ENCODE measurements at regions not wholly inside any gene's neighbourhood (a gene's known extent, or its start where the extent isn't known, plus 50 kb on each side); places are given as distances from the start of the nearest gene placed in this dataset.
"Not testable (repeated sequence)": the region's sequence is repeated elsewhere in the genome, so short reads cannot be mapped to it uniquely, and the experiment has no call there.

- Histone ChIP-seq H3K36me3 (ENCODE audit: control insufficient read depth in 2 of 2, insufficient read depth in 2 of 2, low read length in 2 of 2) (no peaks in the 10 kb centered on the region), H3K27me3 (ENCODE audit: control insufficient read depth in 1 of 2, insufficient read depth in 2 of 2, low read length in 2 of 2) (peaks cover 4 to 5% of the 10 kb centered on the region in 2 donors), H3K9me3 (ENCODE audit: control insufficient read depth in 2 of 2, low read length in 2 of 2) (no peaks in the 10 kb centered on the region), H3K4me3 (ENCODE audit: low read length in 2 of 2) (no peak overlapping the region), H3K4me1 (ENCODE audit: control insufficient read depth, insufficient read depth, low read length) (no peaks in the 10 kb centered on the region), H3K27ac (ENCODE audit: low read length) (no peak overlapping the region), H3K9ac (ENCODE audit: low read length in 2 of 2) (no peak overlapping the region)
These were observed 569.8 kb upstream of the B3GAT1 start for GRCh38 chr11:134981835-134982234.

- Histone ChIP-seq H3K27me3 (ENCODE audit: control insufficient read depth in 1 of 2, insufficient read depth in 2 of 2, low read length in 2 of 2) (peaks cover 2 to 5% of the 10 kb centered on the region in 2 donors), H3K27ac (ENCODE audit: low read length) (no peak overlapping the region), H3K4me1 (ENCODE audit: control insufficient read depth, insufficient read depth, low read length) (no peaks in the 10 kb centered on the region), H3K9me3 (ENCODE audit: control insufficient read depth in 2 of 2, low read length in 2 of 2) (no peaks in the 10 kb centered on the region), H3K4me3 (ENCODE audit: low read length in 2 of 2) (no peak overlapping the region), H3K9ac (ENCODE audit: low read length in 2 of 2) (no peak overlapping the region), H3K36me3 (ENCODE audit: control insufficient read depth in 2 of 2, insufficient read depth in 2 of 2, low read length in 2 of 2) (no peaks in the 10 kb centered on the region)
These were observed 569.0 kb upstream of the B3GAT1 start for GRCh38 chr11:134980819-134981710.

GRCh38 chr11:134979089-134979457 is 567.0 kb upstream of the B3GAT1 start:
- not testable (repeated sequence) for H3K36me3 ChIP-seq (ENCODE audit: control insufficient read depth in 2 of 2, insufficient read depth in 2 of 2, low read length in 2 of 2); H3K27ac ChIP-seq (ENCODE audit: low read length); H3K27me3 ChIP-seq (ENCODE audit: control insufficient read depth in 1 of 2, insufficient read depth in 2 of 2, low read length in 2 of 2); H3K4me3 ChIP-seq (ENCODE audit: low read length in 2 of 2); H3K9me3 ChIP-seq (ENCODE audit: control insufficient read depth in 2 of 2, low read length in 2 of 2); H3K9ac ChIP-seq (ENCODE audit: low read length in 2 of 2); H3K4me1 ChIP-seq (ENCODE audit: control insufficient read depth, insufficient read depth, low read length)

- no peaks in the 10 kb centered on the region for H3K4me1 ChIP-seq (ENCODE audit: control insufficient read depth, insufficient read depth, low read length)
- peaks cover 0 to 4% of the 10 kb centered on the region in 2 donors for H3K27me3 ChIP-seq (ENCODE audit: control insufficient read depth in 1 of 2, insufficient read depth in 2 of 2, low read length in 2 of 2)
- no peak overlapping the region for H3K9ac ChIP-seq (ENCODE audit: low read length in 2 of 2)
- no peak overlapping the region for H3K4me3 ChIP-seq (ENCODE audit: low read length in 2 of 2)
- H3K9me3 ChIP-seq (ENCODE audit: control insufficient read depth in 2 of 2, low read length in 2 of 2) = no peaks in the 10 kb centered on the region
- no peaks in the 10 kb centered on the region for H3K36me3 ChIP-seq (ENCODE audit: control insufficient read depth in 2 of 2, insufficient read depth in 2 of 2, low read length in 2 of 2)
- no peak overlapping the region for H3K27ac ChIP-seq (ENCODE audit: low read length)
These were observed 566.5 kb upstream of the B3GAT1 start for GRCh38 chr11:134978388-134979088.

GRCh38 chr11:134976551-134976950 is 564.5 kb upstream of the B3GAT1 start:
- H3K4me3 ChIP-seq (ENCODE audit: low read length in 2 of 2) = no peak overlapping the region
- H3K27me3 ChIP-seq (ENCODE audit: control insufficient read depth in 1 of 2, insufficient read depth in 2 of 2, low read length in 2 of 2) = peaks cover 0 to 4% of the 10 kb centered on the region in 2 donors
- no peaks in the 10 kb centered on the region for H3K4me1 ChIP-seq (ENCODE audit: control insufficient read depth, insufficient read depth, low read length)
- no peaks in the 10 kb centered on the region for H3K36me3 ChIP-seq (ENCODE audit: control insufficient read depth in 2 of 2, insufficient read depth in 2 of 2, low read length in 2 of 2)
- H3K9ac ChIP-seq (ENCODE audit: low read length in 2 of 2) = no peak overlapping the region
- H3K9me3 ChIP-seq (ENCODE audit: control insufficient read depth in 2 of 2, low read length in 2 of 2) = no peaks in the 10 kb centered on the region
- H3K27ac ChIP-seq (ENCODE audit: low read length) = no peak overlapping the region

- no peaks in the 10 kb centered on the region for H3K4me1 ChIP-seq (ENCODE audit: control insufficient read depth, insufficient read depth, low read length)
- H3K9me3 ChIP-seq (ENCODE audit: control insufficient read depth in 2 of 2, low read length in 2 of 2) = no peaks in the 10 kb centered on the region
- no peak overlapping the region for H3K4me3 ChIP-seq (ENCODE audit: low read length in 2 of 2)
- no peak overlapping the region for H3K9ac ChIP-seq (ENCODE audit: low read length in 2 of 2)
- H3K27ac ChIP-seq (ENCODE audit: low read length) = no peak overlapping the region
- H3K27me3 ChIP-seq (ENCODE audit: control insufficient read depth in 1 of 2, insufficient read depth in 2 of 2, low read length in 2 of 2) = peaks cover 0 to 4% of the 10 kb centered on the region in 2 donors
- H3K36me3 ChIP-seq (ENCODE audit: control insufficient read depth in 2 of 2, insufficient read depth in 2 of 2, low read length in 2 of 2) = no peaks in the 10 kb centered on the region
These were observed 563.9 kb upstream of the B3GAT1 start for GRCh38 chr11:134975866-134976376.

- Histone ChIP-seq H3K27me3 (ENCODE audit: control insufficient read depth in 1 of 2, insufficient read depth in 2 of 2, low read length in 2 of 2) (peaks cover 0 to 4% of the 10 kb centered on the region in 2 donors), H3K4me1 (ENCODE audit: control insufficient read depth, insufficient read depth, low read length) (no peaks in the 10 kb centered on the region), H3K9ac (ENCODE audit: low read length in 2 of 2) (no peak overlapping the region), H3K4me3 (ENCODE audit: low read length in 2 of 2) (no peak overlapping the region), H3K9me3 (ENCODE audit: control insufficient read depth in 2 of 2, low read length in 2 of 2) (no peaks in the 10 kb centered on the region), H3K27ac (ENCODE audit: low read length) (no peak overlapping the region), H3K36me3 (ENCODE audit: control insufficient read depth in 2 of 2, insufficient read depth in 2 of 2, low read length in 2 of 2) (no peaks in the 10 kb centered on the region)
These were observed 561.8 kb upstream of the B3GAT1 start for GRCh38 chr11:134973801-134974200.

GRCh38 chr11:134971381-134971780 is 559.3 kb upstream of the B3GAT1 start:
- H3K27me3 ChIP-seq (ENCODE audit: control insufficient read depth in 1 of 2, insufficient read depth in 2 of 2, low read length in 2 of 2) = peaks cover 0 to 4% of the 10 kb centered on the region in 2 donors
- no peaks in the 10 kb centered on the region for H3K9me3 ChIP-seq (ENCODE audit: control insufficient read depth in 2 of 2, low read length in 2 of 2)
- no peaks in the 10 kb centered on the region for H3K36me3 ChIP-seq (ENCODE audit: control insufficient read depth in 2 of 2, insufficient read depth in 2 of 2, low read length in 2 of 2)
- H3K4me3 ChIP-seq (ENCODE audit: low read length in 2 of 2) = no peak overlapping the region
- no peaks in the 10 kb centered on the region for H3K4me1 ChIP-seq (ENCODE audit: control insufficient read depth, insufficient read depth, low read length)
- no peak overlapping the region for H3K27ac ChIP-seq (ENCODE audit: low read length)
- H3K9ac ChIP-seq (ENCODE audit: low read length in 2 of 2) = no peak overlapping the region

GRCh38 chr11:134967746-134968145 is 555.7 kb upstream of the B3GAT1 start:
- no peaks in the 10 kb centered on the region for H3K36me3 ChIP-seq (ENCODE audit: control insufficient read depth in 2 of 2, insufficient read depth in 2 of 2, low read length in 2 of 2)
- H3K4me1 ChIP-seq (ENCODE audit: control insufficient read depth, insufficient read depth, low read length) = no peaks in the 10 kb centered on the region
- no peaks in the 10 kb centered on the region for H3K27me3 ChIP-seq (ENCODE audit: control insufficient read depth in 1 of 2, insufficient read depth in 2 of 2, low read length in 2 of 2)
- no peak overlapping the region for H3K9ac ChIP-seq (ENCODE audit: low read length in 2 of 2)
- no peaks in the 10 kb centered on the region for H3K9me3 ChIP-seq (ENCODE audit: control insufficient read depth in 2 of 2, low read length in 2 of 2)
- no peak overlapping the region for H3K27ac ChIP-seq (ENCODE audit: low read length)
- H3K4me3 ChIP-seq (ENCODE audit: low read length in 2 of 2) = no peak overlapping the region

GRCh38 chr11:134961386-134961785 is 549.3 kb upstream of the B3GAT1 start:
- not testable (repeated sequence) for H3K9ac ChIP-seq (ENCODE audit: low read length in 2 of 2); H3K27me3 ChIP-seq (ENCODE audit: control insufficient read depth in 1 of 2, insufficient read depth in 2 of 2, low read length in 2 of 2); H3K4me1 ChIP-seq (ENCODE audit: control insufficient read depth, insufficient read depth, low read length); H3K9me3 ChIP-seq (ENCODE audit: control insufficient read depth in 2 of 2, low read length in 2 of 2); H3K27ac ChIP-seq (ENCODE audit: low read length); H3K4me3 ChIP-seq (ENCODE audit: low read length in 2 of 2); H3K36me3 ChIP-seq (ENCODE audit: control insufficient read depth in 2 of 2, insufficient read depth in 2 of 2, low read length in 2 of 2)

- Histone ChIP-seq H3K27ac (ENCODE audit: low read length) (no peak overlapping the region), H3K4me3 (ENCODE audit: low read length in 2 of 2) (no peak overlapping the region), H3K27me3 (ENCODE audit: control insufficient read depth in 1 of 2, insufficient read depth in 2 of 2, low read length in 2 of 2) (peaks cover 0 to 3% of the 10 kb centered on the region in 2 donors), H3K9ac (ENCODE audit: low read length in 2 of 2) (no peak overlapping the region), H3K36me3 (ENCODE audit: control insufficient read depth in 2 of 2, insufficient read depth in 2 of 2, low read length in 2 of 2) (no peaks in the 10 kb centered on the region), H3K9me3 (ENCODE audit: control insufficient read depth in 2 of 2, low read length in 2 of 2) (no peaks in the 10 kb centered on the region), H3K4me1 (ENCODE audit: control insufficient read depth, insufficient read depth, low read length) (no peaks in the 10 kb centered on the region)
These were observed 546.8 kb upstream of the B3GAT1 start for GRCh38 chr11:134958870-134959269.

Data from stomach smooth muscle (tissue), 2 donors.